HG02973 (cell line): ENCODE measurements at regions not wholly inside any gene's neighbourhood (a gene's known extent, or its start where the extent isn't known, plus 50 kb on each side); places are given as distances from the start of the nearest gene placed in this dataset.
"Not testable (repeated sequence)": the region's sequence is repeated elsewhere in the genome, so short reads cannot be mapped to it uniquely, and the experiment has no call there.

Experiments used
- ATAC-seq: cut with Tn5 transposase; IDR thresholded peaks from one replicate; pipeline ENCODE4 v1.9.1; 2021; ENCODE audit warnings: moderate library complexity; ENCODE audit not compliant: unreplicated experiment

- no peak for ATAC-seq
These were observed 1607.4 kb downstream of the C4orf33 start for GRCh38 chr4:130703211-130703935.

- no peak for ATAC-seq
These were observed 1609.1 kb downstream of the C4orf33 start for GRCh38 chr4:130705023-130705422.

GRCh38 chr4:130712038-130712437, 1616.1 kb downstream of the C4orf33 start:
- ATAC-seq, result no peak

GRCh38 chr4:130714006-130714405, 1618.1 kb downstream of the C4orf33 start:
- ATAC-seq, result no peak

- ATAC-seq, result no peak
These were observed 1626.4 kb downstream of the C4orf33 start for GRCh38 chr4:130722361-130722760.

- ATAC-seq, result no peak
These were observed 1640.7 kb downstream of the C4orf33 start for GRCh38 chr4:130736436-130737185.

GRCh38 chr4:130738233-130738632, 1642.3 kb downstream of the C4orf33 start:
- no peak for ATAC-seq

- ATAC-seq, result no peak
These were observed 1651.9 kb downstream of the C4orf33 start for GRCh38 chr4:130747842-130748241.

GRCh38 chr4:130753926-130754325, 1658.0 kb downstream of the C4orf33 start:
- no peak for ATAC-seq

GRCh38 chr4:130760246-130760645, 1664.3 kb downstream of the C4orf33 start:
- ATAC-seq, result no peak

- not testable (repeated sequence) for ATAC-seq
These were observed 1671.4 kb downstream of the C4orf33 start for GRCh38 chr4:130767384-130767783.

GRCh38 chr4:130772966-130773365, 1677.0 kb downstream of the C4orf33 start:
- ATAC-seq, result not testable (repeated sequence)

GRCh38 chr4:130808492-130808891, 1712.5 kb downstream of the C4orf33 start:
- ATAC-seq, result no peak

- ATAC-seq, result no peak
These were observed 1716.3 kb downstream of the C4orf33 start for GRCh38 chr4:130812117-130812765.

GRCh38 chr4:130814896-130815295, 1718.9 kb downstream of the C4orf33 start:
- ATAC-seq, result no peak

- no peak for ATAC-seq
These were observed 1724.5 kb downstream of the C4orf33 start for GRCh38 chr4:130820448-130820847.

GRCh38 chr4:130825284-130825683, 1729.3 kb downstream of the C4orf33 start:
- ATAC-seq, result no peak

GRCh38 chr4:130850019-130850524, 1754.1 kb downstream of the C4orf33 start:
- ATAC-seq, result no peak

GRCh38 chr4:130851107-130851506, 1755.2 kb downstream of the C4orf33 start:
- no peak for ATAC-seq

- ATAC-seq, result no peak
These were observed 1756.0 kb downstream of the C4orf33 start for GRCh38 chr4:130851932-130852331.

GRCh38 chr4:130855533-130855932, 1759.6 kb downstream of the C4orf33 start:
- ATAC-seq, result no peak

- ATAC-seq, result no peak
These were observed 1764.0 kb downstream of the C4orf33 start for GRCh38 chr4:130859991-130860390.
